GM21619 (cell line): ENCODE measurements at regions not wholly inside any gene's neighbourhood (a gene's known extent, or its start where the extent isn't known, plus 50 kb on each side); places are given as distances from the start of the nearest gene placed in this dataset.

Experiments
- ATAC-seq: cut with Tn5 transposase; IDR thresholded peaks from one replicate; pipeline ENCODE4 v1.9.1; 2021; ENCODE audit not compliant: unreplicated experiment

DNA sequence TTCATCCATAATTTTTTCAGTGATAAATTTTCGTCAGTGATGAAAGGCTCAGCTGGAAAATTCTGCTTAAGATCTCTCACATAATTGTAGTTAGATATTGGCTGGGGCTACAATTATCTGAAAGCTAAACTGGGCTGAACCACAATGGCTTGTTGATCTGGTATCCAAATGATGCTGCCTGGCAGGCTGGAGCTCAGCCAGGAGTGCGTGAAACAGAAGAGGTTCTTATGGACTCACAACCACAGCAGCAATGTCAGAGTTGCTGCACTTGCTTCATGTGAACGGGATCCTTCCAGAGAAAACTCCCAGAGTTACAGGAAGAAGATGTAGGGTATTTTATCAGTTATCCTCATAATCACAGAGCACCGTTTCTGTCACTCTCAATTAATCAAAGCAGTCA lies 533.2 kb upstream of the POM121L12 start:
- no peak for ATAC-seq

DNA sequence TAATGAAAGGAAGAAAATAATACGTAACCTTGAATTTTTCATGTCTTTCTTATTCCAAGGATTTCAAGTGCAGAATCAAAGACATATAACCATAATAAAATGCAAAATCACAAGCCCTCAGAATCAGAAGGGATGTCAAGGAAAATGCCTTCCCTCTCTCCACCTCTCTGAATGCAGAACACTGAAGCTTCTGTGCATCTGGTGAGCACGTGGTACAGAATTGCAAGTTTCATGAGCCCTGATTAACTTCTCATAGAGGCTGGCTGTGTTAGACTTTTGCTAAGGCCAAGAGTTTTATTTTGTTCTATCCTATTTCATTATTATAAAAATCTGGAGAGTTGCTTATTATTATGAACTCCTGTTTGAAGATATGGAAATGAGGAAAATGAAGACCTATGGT lies 533.7 kb upstream of the POM121L12 start:
- no peak for ATAC-seq

DNA sequence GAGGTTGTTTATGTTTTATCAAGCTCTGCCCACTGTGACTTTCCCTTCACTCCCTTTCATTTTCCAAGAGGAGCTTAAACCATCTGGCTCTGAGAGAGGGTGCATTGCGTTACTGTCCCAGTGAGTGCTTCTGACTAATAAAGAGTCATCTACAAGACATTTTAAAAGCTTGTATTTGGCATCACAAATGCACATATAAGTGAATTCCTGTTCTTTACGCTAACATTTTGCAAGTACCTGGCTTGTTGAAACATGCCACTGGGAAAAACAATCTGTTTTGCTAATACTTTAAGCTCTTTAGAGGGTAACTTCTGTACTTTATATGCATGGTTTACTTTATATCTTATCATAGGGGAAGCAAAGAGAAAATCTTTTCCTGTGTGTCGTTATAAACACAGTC lies 534.6 kb upstream of the POM121L12 start:
- no peak for ATAC-seq

DNA sequence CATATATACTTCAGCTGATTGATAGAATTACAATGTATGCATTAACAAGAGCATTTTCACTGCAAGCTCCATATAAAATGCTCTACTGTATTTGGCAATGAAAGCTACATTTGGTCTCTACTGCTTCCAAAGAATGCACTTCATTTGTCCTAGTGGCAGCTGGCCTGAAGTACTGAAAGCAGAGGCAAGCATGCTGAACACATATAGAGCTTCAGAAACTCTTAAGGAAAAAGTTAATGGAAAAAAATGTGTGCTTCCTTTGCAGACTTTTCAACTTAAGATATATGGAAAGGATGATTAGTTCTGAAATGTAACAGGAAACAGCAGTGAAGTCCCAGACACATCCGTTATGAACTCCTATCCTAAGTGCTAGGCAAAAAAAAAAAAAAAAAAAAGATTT lies 537.1 kb upstream of the POM121L12 start:
- ATAC-seq, result no peak

DNA sequence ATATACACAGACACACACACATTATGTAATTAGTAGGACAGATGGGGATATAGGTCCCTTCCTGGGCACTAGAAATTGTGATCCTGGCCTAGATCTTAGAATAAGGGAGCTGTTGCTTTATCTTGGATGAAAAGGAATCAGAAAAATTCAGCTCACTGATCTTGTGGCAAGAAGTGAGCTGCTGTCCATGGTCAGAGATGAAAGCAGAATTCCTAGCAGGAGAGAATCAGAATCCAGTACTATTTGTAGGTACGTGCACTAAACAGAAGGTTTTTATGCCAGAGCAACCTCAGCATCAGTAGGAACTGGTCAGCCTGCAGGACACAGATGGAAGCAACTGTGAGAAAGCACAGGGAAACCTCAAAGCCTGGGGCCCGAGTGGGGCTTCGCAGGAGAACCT lies 549.2 kb upstream of the POM121L12 start:
- ATAC-seq, result no peak

DNA sequence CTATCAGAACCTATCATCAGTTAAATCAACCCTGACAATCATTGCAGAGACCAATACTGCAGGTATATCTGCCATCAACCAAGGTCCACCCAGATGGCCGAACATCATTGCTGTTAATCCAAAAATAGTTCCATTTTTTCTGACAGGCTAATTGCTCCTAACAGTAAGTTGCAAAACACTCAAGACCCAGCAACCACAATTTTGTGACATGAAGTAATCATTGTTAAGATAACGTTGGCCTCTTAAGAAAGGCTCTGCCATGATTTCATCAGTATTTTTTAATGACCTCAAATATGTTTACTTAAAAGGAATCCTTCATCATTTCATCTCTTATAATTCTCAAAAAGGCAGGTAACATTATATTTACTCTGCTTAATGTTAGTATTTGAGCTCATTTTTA lies 553.4 kb upstream of the POM121L12 start:
- ATAC-seq, result no peak

DNA sequence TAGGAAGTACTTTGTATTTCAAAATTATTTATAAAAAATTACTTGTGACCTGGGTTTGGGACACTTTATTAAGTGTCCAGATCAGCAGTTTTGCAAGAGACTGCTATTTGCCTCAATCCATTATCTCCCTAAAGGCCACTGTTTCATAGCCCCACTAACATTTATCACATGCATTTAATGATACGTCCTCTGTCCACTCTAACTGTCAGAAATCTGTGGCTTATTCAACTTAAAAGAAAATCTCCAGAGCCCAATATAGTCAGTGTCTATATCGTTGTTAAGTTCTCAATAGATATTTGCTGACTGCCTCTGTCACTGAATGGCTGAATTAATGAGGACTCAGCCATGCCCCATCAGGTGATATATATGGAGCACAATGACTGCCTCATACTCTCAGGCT lies 553.9 kb upstream of the POM121L12 start:
- ATAC-seq, result no peak

DNA sequence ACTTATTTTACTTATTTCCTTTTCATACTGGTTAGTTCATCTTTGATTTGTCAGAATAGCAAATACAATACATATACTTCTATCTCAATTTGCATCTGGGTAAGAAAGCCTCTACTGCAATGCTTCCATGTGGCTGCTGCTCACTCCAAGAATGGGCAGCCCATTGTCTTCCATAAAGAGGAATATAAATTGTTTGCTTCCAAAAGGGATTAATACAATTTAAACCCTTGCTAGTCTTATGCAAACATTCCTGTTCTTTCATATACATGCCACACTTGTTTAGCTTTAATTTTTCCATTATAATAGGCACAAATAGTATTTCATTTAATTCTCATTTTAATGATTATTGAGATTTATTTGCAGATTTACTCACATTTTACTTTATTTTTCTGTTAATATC lies 555.4 kb upstream of the POM121L12 start:
- ATAC-seq, result no peak

DNA sequence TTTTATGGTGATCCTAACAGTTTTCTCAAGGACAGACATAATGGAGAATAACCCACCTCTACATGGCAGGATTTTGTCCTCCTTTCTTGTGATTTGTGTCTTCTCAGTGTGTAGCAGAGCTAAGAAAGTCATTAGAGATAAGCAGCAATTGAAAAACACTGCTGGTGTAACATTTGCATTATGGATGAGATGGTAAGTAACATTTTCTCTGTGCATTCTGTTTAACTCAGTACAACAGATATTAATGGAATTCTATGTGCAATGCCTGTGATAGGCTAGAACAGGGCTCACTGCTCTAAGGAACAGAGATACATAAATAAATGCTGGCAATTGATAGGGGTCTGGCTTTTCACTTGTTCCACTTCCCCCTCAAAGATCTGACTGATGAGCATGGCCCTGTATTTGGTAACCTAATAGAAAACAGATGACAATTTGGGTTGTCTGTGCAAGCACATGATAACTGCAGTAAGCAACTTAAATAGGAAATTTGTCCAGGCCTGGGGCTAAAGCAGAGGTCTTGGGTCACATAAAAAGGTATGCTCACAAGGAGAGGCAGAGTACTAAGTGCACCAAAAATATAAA lies 560.3 kb upstream of the POM121L12 start:
- no peak for ATAC-seq

DNA sequence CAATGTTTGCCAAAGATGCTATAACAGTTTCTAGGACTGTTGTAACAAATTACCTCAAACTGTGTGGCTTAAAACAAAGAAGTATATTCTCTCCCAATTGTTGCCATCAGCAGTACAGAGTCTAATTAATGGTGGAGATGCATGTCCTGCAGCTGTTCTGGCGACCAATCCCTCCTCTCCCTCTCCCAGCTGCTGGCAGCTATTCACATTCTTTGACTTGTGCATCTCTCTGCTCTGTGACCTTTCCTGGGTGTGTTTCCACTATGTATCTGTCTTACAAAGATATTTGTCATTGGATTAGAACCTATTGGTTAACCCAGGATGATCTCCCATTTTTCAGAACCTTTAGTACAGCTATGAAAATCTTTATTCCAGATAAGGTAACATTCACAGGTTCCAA lies 561.7 kb upstream of the POM121L12 start:
- no peak for ATAC-seq

DNA sequence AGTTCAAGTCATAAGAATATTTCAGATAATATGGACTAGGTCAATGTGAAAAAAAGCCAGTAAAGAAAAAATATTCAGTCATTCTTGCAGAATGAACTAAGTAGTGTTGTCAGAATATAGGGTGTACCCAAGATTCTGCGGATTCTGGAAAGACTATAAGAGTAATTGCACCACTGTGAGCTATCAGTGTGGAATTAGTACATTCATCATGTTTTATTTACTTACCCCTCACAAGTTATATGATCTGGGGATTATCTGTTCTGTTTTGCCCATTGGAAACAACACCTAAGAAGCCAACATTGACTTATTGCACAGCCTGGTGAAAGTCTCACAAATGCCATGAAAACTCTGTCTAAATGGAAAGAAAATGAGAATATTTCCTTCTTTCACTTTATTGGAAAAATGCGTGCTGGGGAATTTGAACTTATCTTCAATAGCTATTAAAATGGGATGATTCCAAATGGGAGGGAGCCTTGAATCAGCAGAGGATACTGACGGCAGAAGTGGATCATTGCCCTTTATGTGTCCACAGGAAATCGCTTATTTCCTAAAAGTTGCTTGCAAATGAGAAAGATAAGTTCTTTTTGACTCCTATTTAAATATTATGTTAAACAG lies 563.3 kb upstream of the POM121L12 start:
- no peak for ATAC-seq

DNA sequence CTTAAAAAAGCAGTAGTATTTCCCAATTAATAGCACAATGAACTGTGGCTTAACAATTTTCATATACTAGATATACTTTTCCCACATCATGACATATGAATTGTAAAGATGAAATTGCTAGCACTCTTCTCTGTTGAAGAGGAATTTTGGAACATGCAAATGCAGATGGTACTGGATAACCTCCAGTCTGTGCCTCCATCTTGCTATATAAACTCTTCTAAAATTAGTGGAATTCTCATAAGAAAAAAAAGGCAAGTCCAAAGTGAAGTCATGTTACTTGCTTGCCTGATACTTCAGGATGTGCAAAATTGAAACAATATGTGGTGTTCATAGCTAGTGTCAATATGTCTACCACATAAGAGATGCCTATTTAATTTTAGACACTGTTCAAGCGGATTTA lies 570.2 kb upstream of the POM121L12 start:
- no peak for ATAC-seq

DNA sequence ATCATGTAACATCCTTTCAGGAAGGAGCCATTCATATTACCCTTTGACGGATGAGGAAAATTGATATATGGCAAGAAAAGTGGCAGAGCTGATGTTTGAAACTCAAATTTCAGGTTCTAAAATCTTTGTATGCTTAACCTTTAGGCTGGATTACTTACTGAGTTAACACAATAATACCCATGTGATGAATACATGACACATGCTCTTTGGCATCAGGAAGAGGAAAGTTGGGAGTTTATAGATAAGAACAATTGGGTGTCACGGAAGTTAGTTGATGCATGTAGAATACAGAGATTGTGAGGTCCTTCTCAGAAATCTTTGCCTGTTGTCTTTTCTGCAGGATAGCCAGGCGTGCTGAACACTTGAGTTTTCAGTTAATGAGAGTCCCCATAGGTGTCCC lies 572.1 kb upstream of the POM121L12 start:
- ATAC-seq, result no peak

DNA sequence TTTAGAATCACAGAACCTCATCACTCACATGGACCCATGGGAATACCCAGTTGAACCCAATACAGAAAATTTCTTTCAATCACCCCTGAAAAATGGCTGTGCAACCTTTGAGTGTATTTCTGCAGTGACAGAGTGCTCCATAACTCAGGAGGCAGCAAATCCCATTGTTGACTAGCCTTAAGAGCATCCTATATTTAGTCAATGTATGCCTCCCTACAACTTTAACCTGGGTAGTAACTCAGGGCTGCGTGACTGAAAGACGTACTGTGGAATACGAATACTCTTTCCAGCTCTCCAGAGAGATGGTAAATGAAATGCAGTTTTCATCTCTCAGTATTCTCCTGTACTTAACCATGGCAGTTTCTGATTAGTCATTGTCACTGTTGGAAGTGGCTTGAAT lies 573.0 kb upstream of the POM121L12 start:
- ATAC-seq, result no peak

DNA sequence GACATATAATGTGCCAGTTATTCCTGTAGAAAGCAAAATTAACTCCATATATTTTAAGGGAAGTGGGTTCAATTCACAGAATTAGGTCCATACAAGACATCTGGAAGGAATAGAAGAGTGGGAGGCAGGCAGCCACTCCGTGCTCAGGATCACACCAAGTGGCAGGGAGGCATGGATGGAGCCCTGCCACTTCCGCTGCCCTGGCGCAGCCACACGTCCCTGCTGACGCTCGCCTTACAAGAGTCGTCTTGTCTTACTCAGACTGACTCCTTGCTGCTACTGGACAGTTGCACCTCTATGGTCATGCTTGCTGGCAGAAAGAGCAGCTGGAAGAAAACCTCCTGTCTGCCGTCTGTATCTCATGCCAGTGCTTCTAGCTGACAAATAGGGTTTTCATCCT lies 579.9 kb upstream of the POM121L12 start:
- no peak for ATAC-seq

DNA sequence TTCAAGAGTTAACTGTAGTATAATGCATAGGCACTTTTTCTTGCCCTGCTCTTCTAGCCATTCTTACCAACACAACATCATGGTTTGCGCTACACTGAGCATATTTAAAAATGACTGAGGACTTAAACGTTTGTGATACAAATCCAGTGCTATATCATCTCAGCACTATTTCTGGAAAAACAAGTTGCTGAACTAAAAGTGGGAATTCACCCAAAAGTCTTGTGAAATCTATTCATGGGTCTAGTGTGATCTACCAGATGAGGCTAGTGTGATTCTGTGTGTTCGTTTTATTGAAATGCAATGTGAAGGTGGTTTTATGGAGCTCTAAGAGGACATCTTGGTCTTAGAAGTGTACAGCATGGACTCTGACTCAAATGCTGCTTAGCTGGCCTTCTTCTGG lies 584.6 kb upstream of the POM121L12 start:
- no peak for ATAC-seq

DNA sequence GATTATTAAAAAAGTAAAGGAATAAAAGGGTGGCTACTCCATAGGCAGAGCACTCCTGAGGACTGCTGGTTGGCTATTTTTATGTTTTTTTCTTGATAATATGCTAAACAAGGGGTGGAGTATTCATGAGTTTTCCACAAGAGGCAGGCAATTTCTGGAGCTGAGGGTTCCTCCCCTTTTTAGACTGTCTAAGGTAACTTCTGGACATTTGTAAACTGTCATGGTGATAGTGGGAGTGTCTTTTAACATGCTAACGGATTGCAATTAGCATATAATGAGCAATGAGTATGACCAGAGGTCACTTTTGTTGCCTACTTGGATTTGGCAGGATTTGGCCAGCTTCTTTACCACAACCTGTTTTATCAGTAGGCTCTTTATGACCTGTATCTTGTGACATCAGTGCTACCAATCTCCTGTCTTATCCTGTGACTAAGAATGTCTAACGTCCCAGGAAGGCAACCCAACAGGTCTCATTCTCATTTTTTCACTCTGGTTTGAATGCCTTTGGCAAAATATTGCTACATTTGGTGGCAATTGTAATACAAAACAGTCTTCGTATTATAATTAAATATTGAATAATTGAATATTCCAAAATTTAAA lies 587.8 kb upstream of the POM121L12 start:
- no peak for ATAC-seq

DNA sequence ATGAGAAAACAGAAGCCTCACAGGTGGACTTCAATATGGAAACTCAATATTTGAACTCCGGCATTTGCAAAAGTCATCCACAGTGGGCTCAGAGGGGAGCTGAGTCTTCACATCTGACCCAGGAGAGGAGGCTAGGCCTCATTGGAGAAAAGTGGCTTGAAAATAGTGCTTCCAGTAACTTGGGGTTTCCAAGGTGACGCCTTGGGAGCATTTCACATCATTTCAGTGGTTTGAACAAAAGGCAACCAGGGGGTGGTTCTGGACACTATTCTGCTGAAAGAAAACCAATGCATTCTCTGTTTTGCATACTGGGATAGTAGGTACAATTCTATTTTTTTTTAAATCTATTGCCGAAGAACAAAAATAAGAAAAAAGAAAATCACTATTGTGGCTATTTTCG lies 599.2 kb upstream of the POM121L12 start:
- ATAC-seq, result no peak

DNA sequence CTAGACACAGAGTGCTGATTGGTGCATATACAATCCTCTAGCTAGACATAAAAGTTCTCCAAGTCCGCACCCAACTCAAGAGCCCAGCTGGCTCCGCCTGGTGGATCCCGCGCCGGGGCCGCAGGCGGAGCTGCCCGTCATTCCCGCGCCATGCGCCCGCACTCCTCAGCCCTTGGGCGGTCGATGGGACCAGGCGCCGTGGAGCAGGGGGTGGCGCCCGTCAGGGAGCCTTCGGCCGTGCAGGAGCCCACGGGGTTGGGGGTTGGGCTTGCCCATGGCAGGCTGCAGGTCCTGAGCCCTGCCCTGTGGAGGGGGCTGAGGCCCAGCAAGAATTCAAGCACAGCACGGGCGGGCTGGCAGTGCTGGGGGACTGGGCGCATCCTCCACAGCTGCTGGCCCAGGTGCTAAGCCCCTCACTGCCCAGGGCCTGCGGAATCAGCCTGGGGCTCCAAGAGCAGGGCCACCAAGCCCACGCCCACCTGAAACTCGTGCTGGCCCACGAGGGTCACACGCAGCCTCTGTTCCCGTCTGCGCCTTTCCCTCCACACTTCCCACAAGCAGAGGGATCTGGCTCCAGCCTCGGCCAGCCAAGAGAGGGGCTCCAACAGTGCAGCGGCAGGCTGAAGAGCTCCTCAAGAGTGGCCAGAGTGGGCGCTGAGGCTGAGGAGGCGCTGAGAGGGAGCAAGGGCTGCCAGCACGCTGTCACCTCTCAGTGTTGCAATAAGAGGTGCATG lies 604.2 kb upstream of the POM121L12 start:
- no peak for ATAC-seq

DNA sequence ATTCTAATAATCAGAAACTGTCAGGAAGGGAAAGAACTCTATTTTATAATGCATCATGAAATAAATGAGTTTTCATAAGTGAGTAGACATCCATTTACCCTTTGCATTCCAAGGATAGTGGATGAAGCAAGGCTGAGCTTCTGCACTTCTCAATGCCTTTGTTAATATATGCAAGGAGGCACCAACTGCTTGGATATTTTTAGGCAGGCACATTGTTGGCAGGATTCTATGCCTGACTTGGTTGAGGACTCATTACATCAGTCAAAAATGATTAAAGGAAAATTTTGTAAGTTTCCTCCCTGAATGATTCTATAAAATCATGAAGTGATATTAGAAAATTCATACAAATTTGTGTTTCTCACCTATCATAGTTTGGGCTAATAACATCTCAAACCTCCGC lies 612.2 kb upstream of the POM121L12 start:
- ATAC-seq, result no peak

DNA sequence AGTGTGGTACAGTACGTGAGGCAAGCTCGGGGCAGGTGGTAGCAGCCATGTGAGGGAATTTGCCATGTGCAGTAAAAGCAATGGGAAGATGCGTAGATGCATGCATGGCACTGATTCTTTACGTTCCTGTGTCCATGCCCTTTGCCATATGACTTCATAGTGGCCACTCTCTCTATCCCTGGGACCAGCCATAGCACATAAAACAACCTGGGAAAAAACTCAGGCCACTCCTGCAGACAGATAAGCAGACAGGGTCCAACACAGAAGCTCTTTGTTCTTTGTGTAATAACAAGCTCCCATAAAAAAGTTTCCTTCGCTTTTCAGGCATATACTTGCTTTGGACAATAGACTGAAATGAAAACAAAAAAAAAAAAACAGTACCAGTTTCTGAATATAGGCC lies 622.4 kb upstream of the POM121L12 start:
- no peak for ATAC-seq

DNA sequence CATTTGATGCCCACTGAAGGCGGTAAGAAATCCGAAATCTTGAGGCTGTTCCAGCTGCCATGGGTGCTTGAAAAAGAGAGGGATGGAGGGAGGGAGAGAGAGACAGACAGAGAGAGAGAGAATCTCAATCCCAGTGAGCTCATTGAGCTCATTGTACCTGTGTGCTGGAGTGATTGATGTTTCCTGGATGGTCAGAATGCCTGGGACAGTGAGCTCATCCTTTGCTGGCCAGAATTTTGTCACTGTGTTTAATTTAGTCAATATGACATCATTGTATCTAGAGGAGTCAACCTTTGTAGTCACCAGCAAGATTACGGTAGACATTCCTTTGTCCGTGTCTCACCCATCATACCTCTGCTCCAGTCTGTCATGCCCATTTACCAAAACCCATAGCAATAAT lies 625.4 kb upstream of the POM121L12 start:
- no peak for ATAC-seq
